SK-N-SH treated with all-trans-retinoic acid at 6 μM for 48 hours (cell line): ENCODE measurements at regions not wholly inside any gene's neighbourhood (a gene's known extent, or its start where the extent isn't known, plus 50 kb on each side); places are given as distances from the start of the nearest gene placed in this dataset.

Experiments used
- ARNTL ChIP-seq: fragments of 450-650 bp; formaldehyde crosslinking; IDR thresholded peaks from 2 replicates; pipeline ENCODE4 v1.5.0; 2020; ENCODE audit warnings: low read depth, mild to moderate bottlenecking, moderate library complexity, borderline replicate concordance
- CREB5 ChIP-seq: fragments of 250-450 bp; sonication (Bioruptor Pico); IDR thresholded peaks from 2 replicates; pipeline ENCODE4 v1.5.1; 2020; ENCODE audit warnings: low read depth, mild to moderate bottlenecking, moderate library complexity
- PPARA ChIP-seq: fragments of 250-450 bp; sonication (Bioruptor Pico); IDR thresholded peaks from 2 replicates; pipeline ENCODE4 v1.5.0; 2020; ENCODE audit warnings: mild to moderate bottlenecking, borderline replicate concordance
- SNAI2 ChIP-seq: fragments of 250-450 bp; sonication (Bioruptor Pico); IDR thresholded peaks from 2 replicates; pipeline ENCODE4 v1.5.0; 2020; ENCODE audit warnings: mild to moderate bottlenecking, moderate library complexity
- TCF4 ChIP-seq: fragments of 250-450 bp; sonication (Bioruptor Pico); IDR thresholded peaks from 2 replicates; pipeline ENCODE4 v1.8.0; 2021; ENCODE audit warnings: mild to moderate bottlenecking, moderate library complexity, borderline replicate concordance
- ZNF565 ChIP-seq: fragments of 450-650 bp; formaldehyde crosslinking; conservative IDR thresholded peaks from 2 replicates; pipeline ENCODE4 v1.5.0; 2020; ENCODE audit warnings: low read depth, mild to moderate bottlenecking, moderate library complexity
- TF ChIP-seq, protein P1 (sequence below): fragments of 250-450 bp; sonication (Bioruptor Pico); IDR thresholded peaks from 2 replicates; pipeline ENCODE4 v1.8.0; 2021; ENCODE audit warnings: low read depth, mild to moderate bottlenecking, moderate library complexity, borderline replicate concordance
- TF ChIP-seq, protein P2 (sequence below): fragments of 250-450 bp; sonication (Bioruptor Pico); IDR thresholded peaks from 2 replicates; pipeline ENCODE4 v1.8.0; 2020; ENCODE audit warnings: mild to moderate bottlenecking, moderate library complexity, borderline replicate concordance

GRCh38 chr10:36202881-36203280 lies 560.8 kb upstream of the FZD8 start:
- no peak for TF ChIP-seq ARNTL (CRISPR knock-in tag)
- TF ChIP-seq PPARA (CRISPR knock-in tag) = no peak
- TF ChIP-seq, protein P1, sequence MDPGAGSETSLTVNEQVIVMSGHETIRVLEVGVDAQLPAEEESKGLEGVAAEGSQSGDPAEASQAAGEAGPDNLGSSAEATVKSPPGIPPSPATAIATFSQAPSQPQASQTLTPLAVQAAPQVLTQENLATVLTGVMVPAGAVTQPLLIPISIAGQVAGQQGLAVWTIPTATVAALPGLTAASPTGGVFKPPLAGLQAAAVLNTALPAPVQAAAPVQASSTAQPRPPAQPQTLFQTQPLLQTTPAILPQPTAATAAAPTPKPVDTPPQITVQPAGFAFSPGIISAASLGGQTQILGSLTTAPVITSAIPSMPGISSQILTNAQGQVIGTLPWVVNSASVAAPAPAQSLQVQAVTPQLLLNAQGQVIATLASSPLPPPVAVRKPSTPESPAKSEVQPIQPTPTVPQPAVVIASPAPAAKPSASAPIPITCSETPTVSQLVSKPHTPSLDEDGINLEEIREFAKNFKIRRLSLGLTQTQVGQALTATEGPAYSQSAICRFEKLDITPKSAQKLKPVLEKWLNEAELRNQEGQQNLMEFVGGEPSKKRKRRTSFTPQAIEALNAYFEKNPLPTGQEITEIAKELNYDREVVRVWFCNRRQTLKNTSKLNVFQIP (CRISPR knock-in tag) = no peak
- no peak for TF ChIP-seq TCF4 (CRISPR knock-in tag)
- no peak for TF ChIP-seq CREB5 (CRISPR knock-in tag)
- no peak for TF ChIP-seq ZNF565 (CRISPR knock-in tag)
- TF ChIP-seq, protein P2, sequence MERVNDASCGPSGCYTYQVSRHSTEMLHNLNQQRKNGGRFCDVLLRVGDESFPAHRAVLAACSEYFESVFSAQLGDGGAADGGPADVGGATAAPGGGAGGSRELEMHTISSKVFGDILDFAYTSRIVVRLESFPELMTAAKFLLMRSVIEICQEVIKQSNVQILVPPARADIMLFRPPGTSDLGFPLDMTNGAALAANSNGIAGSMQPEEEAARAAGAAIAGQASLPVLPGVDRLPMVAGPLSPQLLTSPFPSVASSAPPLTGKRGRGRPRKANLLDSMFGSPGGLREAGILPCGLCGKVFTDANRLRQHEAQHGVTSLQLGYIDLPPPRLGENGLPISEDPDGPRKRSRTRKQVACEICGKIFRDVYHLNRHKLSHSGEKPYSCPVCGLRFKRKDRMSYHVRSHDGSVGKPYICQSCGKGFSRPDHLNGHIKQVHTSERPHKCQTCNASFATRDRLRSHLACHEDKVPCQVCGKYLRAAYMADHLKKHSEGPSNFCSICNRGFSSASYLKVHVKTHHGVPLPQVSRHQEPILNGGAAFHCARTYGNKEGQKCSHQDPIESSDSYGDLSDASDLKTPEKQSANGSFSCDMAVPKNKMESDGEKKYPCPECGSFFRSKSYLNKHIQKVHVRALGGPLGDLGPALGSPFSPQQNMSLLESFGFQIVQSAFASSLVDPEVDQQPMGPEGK (CRISPR knock-in tag) = no peak
- TF ChIP-seq SNAI2 (CRISPR knock-in tag) = no peak
